Activated CD4-positive, alpha-beta T cell treated with anti-CD3 and anti-CD28 coated beads, Interleukin-2, amount 10 ng/mL, durations not matched to agents 24 days and 14 days (primary cell): ENCODE measurements at regions not wholly inside any gene's neighbourhood (a gene's known extent, or its start where the extent isn't known, plus 50 kb on each side); places are given as distances from the start of the nearest gene placed in this dataset.

ENCODE experiments used
- DNase-seq: peaks from one replicate; pipeline ENCODE4 v3.0.0; 2022
- H3K27ac Mint-ChIP-seq: one replicate; pipeline ENCODE4 v1.8.0; 2022; ENCODE audit warnings: mild to moderate bottlenecking, mixed read lengths
- H3K27me3 Mint-ChIP-seq: one replicate; pipeline ENCODE4 v1.8.0; 2022; ENCODE audit warnings: mixed read lengths
- H3K36me3 Mint-ChIP-seq: one replicate; pipeline ENCODE4 v1.8.0; 2022; ENCODE audit warnings: low read depth, mild to moderate bottlenecking, mixed read lengths
- H3K4me1 Mint-ChIP-seq: one replicate; pipeline ENCODE4 v1.8.0; 2021; ENCODE audit warnings: mixed read lengths
- H3K4me3 Mint-ChIP-seq: one replicate; pipeline ENCODE4 v1.8.0; 2022; ENCODE audit warnings: mild to moderate bottlenecking, moderate library complexity, mixed read lengths
- H3K9me3 Mint-ChIP-seq: one replicate; pipeline ENCODE4 v1.8.0; 2021; ENCODE audit warnings: mixed read lengths
- intact Hi-C: fragments of 100-400 bp; cut with micrococcal nuclease; formaldehyde crosslinking; loops from one replicate; pipeline ENCODE4 v1.15.1; 2023

GRCh38 chr4:175427751-175428150 is 384.3 kb downstream of the GPM6A start:
- no peak for DNase-seq
- Mint-ChIP-seq H3K4me3 (no peak overlapping the region), H3K36me3 (no peaks in the 10 kb centered on the region), H3K27me3 (no peaks in the 10 kb centered on the region), H3K9me3 (peaks cover 4% of the 10 kb centered on the region), H3K4me1 (no peaks in the 10 kb centered on the region), H3K27ac (no peak overlapping the region)
- intact Hi-C loops, result no loop called here

- H3K27ac Mint-ChIP-seq, result no peak overlapping the region
- H3K9me3 Mint-ChIP-seq, result peaks cover 4% of the 10 kb centered on the region
- peak; percentile 4 for DNase-seq
- no peaks in the 10 kb centered on the region for H3K36me3 Mint-ChIP-seq
- no peak overlapping the region for H3K4me3 Mint-ChIP-seq
- H3K4me1 Mint-ChIP-seq, result no peaks in the 10 kb centered on the region
- no peaks in the 10 kb centered on the region for H3K27me3 Mint-ChIP-seq
- intact Hi-C loops, result no loop called here
Observed at GRCh38 chr4:175431694-175432093, 380.4 kb downstream of the GPM6A start.

GRCh38 chr4:175435381-175435783 is 376.7 kb downstream of the GPM6A start:
- Mint-ChIP-seq H3K9me3 (no peaks in the 10 kb centered on the region), H3K27me3 (no peaks in the 10 kb centered on the region), H3K4me1 (no peaks in the 10 kb centered on the region), H3K27ac (no peak overlapping the region), H3K36me3 (no peaks in the 10 kb centered on the region), H3K4me3 (no peak overlapping the region)
- intact Hi-C loops, result no loop called here
- DNase-seq, result peak; percentile 54

- Mint-ChIP-seq H3K4me1 (no peaks in the 10 kb centered on the region), H3K9me3 (no peaks in the 10 kb centered on the region), H3K27ac (no peak overlapping the region), H3K36me3 (no peaks in the 10 kb centered on the region), H3K27me3 (no peaks in the 10 kb centered on the region), H3K4me3 (no peak overlapping the region)
- intact Hi-C loops, result no loop called here
- DNase-seq, result no peak
Observed at GRCh38 chr4:175436196-175436595, 375.9 kb downstream of the GPM6A start.

GRCh38 chr4:175440786-175441185 is 371.3 kb downstream of the GPM6A start:
- Mint-ChIP-seq H3K27me3 (no peaks in the 10 kb centered on the region), H3K36me3 (no peaks in the 10 kb centered on the region), H3K4me3 (no peak overlapping the region), H3K9me3 (no peaks in the 10 kb centered on the region), H3K4me1 (no peaks in the 10 kb centered on the region), H3K27ac (no peak overlapping the region)
- intact Hi-C loops, result no loop called here
- no peak for DNase-seq

GRCh38 chr4:175441256-175441655 is 370.8 kb downstream of the GPM6A start:
- no peak overlapping the region for H3K4me3 Mint-ChIP-seq
- no peaks in the 10 kb centered on the region for H3K4me1 Mint-ChIP-seq
- peak; percentile 16 for DNase-seq
- H3K27ac Mint-ChIP-seq, result no peak overlapping the region
- intact Hi-C loops, result no loop called here
- H3K27me3 Mint-ChIP-seq, result no peaks in the 10 kb centered on the region
- no peaks in the 10 kb centered on the region for H3K36me3 Mint-ChIP-seq
- H3K9me3 Mint-ChIP-seq, result no peaks in the 10 kb centered on the region

GRCh38 chr4:175443547-175443946 is 368.5 kb downstream of the GPM6A start:
- Mint-ChIP-seq H3K36me3 (no peaks in the 10 kb centered on the region), H3K27me3 (no peaks in the 10 kb centered on the region), H3K9me3 (no peaks in the 10 kb centered on the region), H3K4me3 (no peak overlapping the region), H3K27ac (no peak overlapping the region), H3K4me1 (no peaks in the 10 kb centered on the region)
- DNase-seq, result peak; percentile 18
- intact Hi-C loops, result no loop called here

- Mint-ChIP-seq H3K27ac (no peak overlapping the region), H3K4me1 (no peaks in the 10 kb centered on the region), H3K4me3 (no peak overlapping the region), H3K27me3 (no peaks in the 10 kb centered on the region), H3K36me3 (no peaks in the 10 kb centered on the region), H3K9me3 (no peaks in the 10 kb centered on the region)
- intact Hi-C loops, result no loop called here
- peak; percentile 28 for DNase-seq
Observed at GRCh38 chr4:175444512-175444911, 367.6 kb downstream of the GPM6A start.

- Mint-ChIP-seq H3K4me1 (no peaks in the 10 kb centered on the region), H3K9me3 (no peaks in the 10 kb centered on the region), H3K27ac (no peak overlapping the region), H3K4me3 (no peak overlapping the region), H3K27me3 (no peaks in the 10 kb centered on the region), H3K36me3 (no peaks in the 10 kb centered on the region)
- intact Hi-C loops, result no loop called here
- DNase-seq, result no peak
Observed at GRCh38 chr4:175447016-175447415, 365.0 kb downstream of the GPM6A start.

GRCh38 chr4:175450446-175450845 is 361.6 kb downstream of the GPM6A start:
- Mint-ChIP-seq H3K36me3 (no peaks in the 10 kb centered on the region), H3K4me1 (no peaks in the 10 kb centered on the region), H3K4me3 (no peak overlapping the region), H3K27me3 (no peaks in the 10 kb centered on the region), H3K27ac (no peak overlapping the region), H3K9me3 (no peaks in the 10 kb centered on the region)
- intact Hi-C loops, result no loop called here
- no peak for DNase-seq

GRCh38 chr4:175451238-175451965 is 360.7 kb downstream of the GPM6A start:
- Mint-ChIP-seq H3K36me3 (no peaks in the 10 kb centered on the region), H3K4me3 (no peak overlapping the region), H3K27me3 (no peaks in the 10 kb centered on the region), H3K9me3 (no peaks in the 10 kb centered on the region), H3K27ac (no peak overlapping the region), H3K4me1 (no peaks in the 10 kb centered on the region)
- intact Hi-C loops, result no loop called here
- no peak for DNase-seq

GRCh38 chr4:175453456-175453855 is 358.6 kb downstream of the GPM6A start:
- intact Hi-C loops, result no loop called here
- DNase-seq, result no peak
- Mint-ChIP-seq H3K27ac (no peak overlapping the region), H3K9me3 (no peaks in the 10 kb centered on the region), H3K36me3 (no peaks in the 10 kb centered on the region), H3K4me3 (no peak overlapping the region), H3K4me1 (no peaks in the 10 kb centered on the region), H3K27me3 (no peaks in the 10 kb centered on the region)

- Mint-ChIP-seq H3K4me3 (no peak overlapping the region), H3K4me1 (no peaks in the 10 kb centered on the region), H3K9me3 (no peaks in the 10 kb centered on the region), H3K36me3 (no peaks in the 10 kb centered on the region), H3K27ac (no peak overlapping the region), H3K27me3 (no peaks in the 10 kb centered on the region)
- intact Hi-C loops, result no loop called here
- DNase-seq, result no peak
Observed at GRCh38 chr4:175456131-175456530, 355.9 kb downstream of the GPM6A start.

- intact Hi-C loops, result no loop called here
- Mint-ChIP-seq H3K27me3 (no peaks in the 10 kb centered on the region), H3K36me3 (no peaks in the 10 kb centered on the region), H3K4me1 (no peaks in the 10 kb centered on the region), H3K27ac (no peak overlapping the region), H3K9me3 (no peaks in the 10 kb centered on the region), H3K4me3 (no peak overlapping the region)
- no peak for DNase-seq
Observed at GRCh38 chr4:175457956-175458355, 354.1 kb downstream of the GPM6A start.

- intact Hi-C loops, result no loop called here
- Mint-ChIP-seq H3K4me1 (no peaks in the 10 kb centered on the region), H3K27me3 (no peaks in the 10 kb centered on the region), H3K9me3 (no peaks in the 10 kb centered on the region), H3K4me3 (no peak overlapping the region), H3K27ac (no peak overlapping the region), H3K36me3 (no peaks in the 10 kb centered on the region)
- no peak for DNase-seq
Observed at GRCh38 chr4:175459571-175459970, 352.5 kb downstream of the GPM6A start.
